ENCODE measurements at regions not wholly inside any gene's neighbourhood (a gene's known extent, or its start where the extent isn't known, plus 50 kb on each side); places are given as distances from the start of the nearest gene placed in this dataset.

- no peaks in the 10 kb centered on the region for H3K36me3 ChIP-seq
- intact Hi-C loops (cut with DNase I; ENCODE audit: low total_unique reads): no loop called here
- TF ChIP-seq POLR2A (IDR thresholded peaks at IDR 0.05) (no peak), POLR2AphosphoS5 (IDR thresholded peaks at IDR 0.05) (no peak)
- H3K4me3 ChIP-seq: no peak overlapping the region
- H3K27ac ChIP-seq: no peak overlapping the region
- H3K9me3 ChIP-seq: peaks cover 0 to 28% (median 26%) of the 10 kb centered on the region in 8 donors
- no peak for DNase-seq
- no peaks in the 10 kb centered on the region for H3K4me1 ChIP-seq
- peaks cover 0 to 2% (median 0%) of the 10 kb centered on the region in 7 donors for H3K27me3 ChIP-seq (replicated peaks in 1 of 7)
- 77 to 86% (median 84%) methylated on average over 7 of the region's 7 CpGs for WGBS, 5 donors
These were observed 63.4 kb upstream of the NPTX2 start for GRCh38 chr7:98553666-98554065.

- H3K27ac ChIP-seq: no peak overlapping the region
- 76 to 92% (median 79%) methylated on average over 9 of the region's 9 CpGs for WGBS, 5 donors
- no peaks in the 10 kb centered on the region for H3K4me1 ChIP-seq
- H3K27me3 ChIP-seq (replicated peaks in 1 of 7): peaks cover 0 to 8% (median 0%) of the 10 kb centered on the region in 7 donors
- no peak for DNase-seq
- TF ChIP-seq POLR2AphosphoS5 (IDR thresholded peaks at IDR 0.05): no peak
- no peak for TF ChIP-seq CTCF (IDR thresholded peaks at IDR 0.05 in 8 of 11, conservative IDR thresholded peaks at IDR 0.05 in 3 of 11)
- no peak for TF ChIP-seq POLR2A (IDR thresholded peaks at IDR 0.05)
- no peaks in the 10 kb centered on the region for H3K36me3 ChIP-seq
- no peak overlapping the region for H3K4me3 ChIP-seq
- intact Hi-C loops (cut with DNase I; ENCODE audit: low total_unique reads): no loop called here
- peaks cover 0 to 28% (median 26%) of the 10 kb centered on the region in 8 donors for H3K9me3 ChIP-seq
These were observed 65.3 kb upstream of the NPTX2 start for GRCh38 chr7:98551611-98552273.

- H3K36me3 ChIP-seq: no peaks in the 10 kb centered on the region
- intact Hi-C loops (cut with DNase I; ENCODE audit: low total_unique reads): no loop called here
- H3K4me1 ChIP-seq: no peaks in the 10 kb centered on the region
- H3K27ac ChIP-seq: no peak overlapping the region
- H3K27me3 ChIP-seq (replicated peaks in 1 of 7): peaks cover 0 to 17% (median 0%) of the 10 kb centered on the region in 7 donors
- no peak overlapping the region for H3K4me3 ChIP-seq
- no peak for TF ChIP-seq CTCF (IDR thresholded peaks at IDR 0.05 in 8 of 11, conservative IDR thresholded peaks at IDR 0.05 in 3 of 11)
- H3K9me3 ChIP-seq: peaks cover 0 to 28% (median 26%) of the 10 kb centered on the region in 8 donors
- no peak for DNase-seq
- WGBS, 5 donors: 66 to 90% (median 73%) methylated on average over 6 of the region's 6 CpGs
These were observed 68.1 kb upstream of the NPTX2 start for GRCh38 chr7:98548971-98549370.

- H3K9me3 ChIP-seq: peaks cover 0 to 25% (median 24%) of the 10 kb centered on the region in 8 donors
- TF ChIP-seq CTCF (IDR thresholded peaks at IDR 0.05 in 8 of 11, conservative IDR thresholded peaks at IDR 0.05 in 3 of 11): no peak
- TF ChIP-seq POLR2AphosphoS5 (IDR thresholded peaks at IDR 0.05): no peak
- TF ChIP-seq POLR2A (IDR thresholded peaks at IDR 0.05): no peak
- H3K27ac ChIP-seq: no peak overlapping the region
- WGBS, 5 donors: 91 to 98% (median 93%) methylated on average over 2 of the region's 2 CpGs
- intact Hi-C loops (cut with DNase I; ENCODE audit: low total_unique reads): no loop called here
- H3K36me3 ChIP-seq: no peaks in the 10 kb centered on the region
- peaks cover 0 to 17% (median 0%) of the 10 kb centered on the region in 7 donors for H3K27me3 ChIP-seq (replicated peaks in 1 of 7)
- no peaks in the 10 kb centered on the region for H3K4me1 ChIP-seq
- DNase-seq: no peak
- H3K4me3 ChIP-seq: no peak overlapping the region
These were observed 68.7 kb upstream of the NPTX2 start for GRCh38 chr7:98548370-98548769.

Data from spleen (tissue), 11 donors.